GM21528 (cell line): ENCODE measurements at regions not wholly inside any gene's neighbourhood (a gene's known extent, or its start where the extent isn't known, plus 50 kb on each side); places are given as distances from the start of the nearest gene placed in this dataset.

Experiments used
- ATAC-seq: cut with Tn5 transposase; IDR thresholded peaks from one replicate; pipeline ENCODE4 v1.9.1; 2021; ENCODE audit warnings: mild to moderate bottlenecking, moderate library complexity; ENCODE audit not compliant: unreplicated experiment, low FRiP score

DNA sequence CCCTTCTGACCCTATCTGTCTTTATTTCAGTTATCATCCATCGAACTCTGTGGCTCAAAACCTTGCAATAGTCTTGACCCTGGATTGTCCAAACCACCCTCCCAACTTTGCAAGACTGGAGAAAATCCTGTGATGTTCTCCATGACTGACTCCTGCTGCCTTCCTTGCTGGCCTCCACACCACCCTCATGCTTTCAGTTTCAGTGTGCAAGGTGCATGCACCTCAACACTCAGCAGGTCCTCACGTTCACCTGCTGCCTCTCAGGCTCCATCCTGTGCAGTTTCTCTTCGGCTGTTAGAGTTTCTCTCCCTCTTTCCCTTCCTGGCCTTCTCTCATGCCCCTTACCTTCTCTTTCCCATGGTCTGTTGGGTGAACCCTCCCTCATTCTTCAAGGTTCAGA is 59.4 kb upstream of the ASIC2 start:
- no peak for ATAC-seq

DNA sequence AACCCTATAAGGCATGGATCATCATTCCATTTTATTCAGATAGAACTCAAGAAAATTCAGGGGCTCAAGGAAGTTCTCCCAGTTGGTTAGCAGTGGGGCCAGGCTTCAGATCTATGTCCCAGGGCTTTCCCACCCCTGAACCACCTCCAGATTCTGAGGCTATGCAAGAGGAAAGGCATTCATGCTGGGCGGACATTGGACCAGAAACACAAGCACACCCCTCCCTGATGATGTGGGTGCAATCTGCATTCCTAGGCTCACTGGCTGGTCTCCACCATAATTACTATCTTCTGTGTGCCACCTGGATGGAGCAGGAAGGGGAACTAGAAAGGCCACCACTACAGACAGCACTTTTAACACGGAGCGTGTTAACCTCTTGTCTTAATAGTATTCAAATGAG is 63.2 kb upstream of the ASIC2 start:
- ATAC-seq: no peak

- ATAC-seq: no peak
Observed at GRCh38 chr17:33363475-33363874, 70.4 kb upstream of the ASIC2 start.

DNA sequence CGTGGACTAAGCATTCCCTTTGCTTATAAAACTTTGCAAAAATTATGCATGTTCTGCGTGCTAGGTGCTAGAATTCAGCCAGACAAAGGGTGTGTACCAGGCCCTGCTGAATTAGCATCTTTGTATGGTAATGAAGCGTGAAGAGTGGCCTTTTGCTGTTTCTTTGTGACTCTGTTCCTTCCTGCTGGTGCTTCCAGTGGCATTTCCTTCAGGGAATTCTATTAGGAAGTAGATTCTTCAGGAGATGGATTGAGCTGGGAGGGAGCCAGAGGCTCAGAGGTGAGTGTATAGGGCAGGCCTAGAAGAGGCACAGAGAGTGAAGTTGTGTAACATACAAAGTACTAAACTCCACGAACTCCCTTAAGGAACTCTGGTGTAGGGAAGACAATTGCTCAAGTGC is 73.9 kb upstream of the ASIC2 start:
- no peak for ATAC-seq

- no peak for ATAC-seq
Observed at GRCh38 chr17:33369149-33369548, 76.1 kb upstream of the ASIC2 start.

GRCh38 chr17:33369876-33370275 is 76.8 kb upstream of the ASIC2 start:
- no peak for ATAC-seq

DNA sequence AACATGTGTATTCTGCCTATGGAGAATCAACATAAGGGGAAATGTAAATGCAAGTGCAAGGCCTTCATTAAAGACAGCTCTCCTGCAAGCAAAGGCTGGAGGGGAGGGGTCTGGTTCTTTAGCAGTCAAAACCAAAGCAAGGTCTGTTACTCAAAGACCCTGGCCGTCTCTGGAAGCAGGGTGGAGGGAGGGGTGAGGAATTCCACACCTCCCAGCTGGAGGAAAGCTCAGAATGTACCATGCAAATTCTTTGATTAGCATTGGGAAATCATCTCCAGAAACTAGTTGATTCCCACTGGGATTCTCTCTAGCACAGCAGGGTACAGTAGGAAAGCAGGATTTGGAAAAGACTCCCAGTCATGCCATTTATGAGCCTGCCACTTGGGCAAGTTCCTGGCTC is 77.3 kb upstream of the ASIC2 start:
- ATAC-seq: no peak

- no peak for ATAC-seq
Observed at GRCh38 chr17:33371377-33371776, 78.3 kb upstream of the ASIC2 start.

- no peak for ATAC-seq
Observed at GRCh38 chr17:33373273-33373672, 80.2 kb upstream of the ASIC2 start.

DNA sequence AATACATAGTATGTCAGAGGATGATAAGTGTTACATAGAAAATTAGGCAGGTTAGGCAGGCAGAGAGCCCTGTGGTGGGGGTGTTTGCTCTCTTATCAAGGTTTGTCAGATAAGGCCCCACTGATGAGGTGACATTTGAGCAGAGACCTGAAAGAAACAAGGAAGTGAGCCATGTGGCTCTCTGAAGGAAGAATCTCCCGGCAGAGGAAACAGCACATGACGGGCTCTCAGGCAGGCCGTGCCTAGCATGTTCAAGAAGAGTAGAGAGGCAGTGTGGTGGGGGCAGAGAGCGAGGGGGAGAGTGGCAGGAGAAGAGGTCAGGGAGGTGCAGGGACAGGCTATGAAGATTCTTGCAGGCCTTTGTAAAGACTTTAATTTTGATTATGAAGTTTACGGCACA is 82.0 kb upstream of the ASIC2 start:
- no peak for ATAC-seq

GRCh38 chr17:33375783-33376182 is 82.7 kb upstream of the ASIC2 start:
- no peak for ATAC-seq

DNA sequence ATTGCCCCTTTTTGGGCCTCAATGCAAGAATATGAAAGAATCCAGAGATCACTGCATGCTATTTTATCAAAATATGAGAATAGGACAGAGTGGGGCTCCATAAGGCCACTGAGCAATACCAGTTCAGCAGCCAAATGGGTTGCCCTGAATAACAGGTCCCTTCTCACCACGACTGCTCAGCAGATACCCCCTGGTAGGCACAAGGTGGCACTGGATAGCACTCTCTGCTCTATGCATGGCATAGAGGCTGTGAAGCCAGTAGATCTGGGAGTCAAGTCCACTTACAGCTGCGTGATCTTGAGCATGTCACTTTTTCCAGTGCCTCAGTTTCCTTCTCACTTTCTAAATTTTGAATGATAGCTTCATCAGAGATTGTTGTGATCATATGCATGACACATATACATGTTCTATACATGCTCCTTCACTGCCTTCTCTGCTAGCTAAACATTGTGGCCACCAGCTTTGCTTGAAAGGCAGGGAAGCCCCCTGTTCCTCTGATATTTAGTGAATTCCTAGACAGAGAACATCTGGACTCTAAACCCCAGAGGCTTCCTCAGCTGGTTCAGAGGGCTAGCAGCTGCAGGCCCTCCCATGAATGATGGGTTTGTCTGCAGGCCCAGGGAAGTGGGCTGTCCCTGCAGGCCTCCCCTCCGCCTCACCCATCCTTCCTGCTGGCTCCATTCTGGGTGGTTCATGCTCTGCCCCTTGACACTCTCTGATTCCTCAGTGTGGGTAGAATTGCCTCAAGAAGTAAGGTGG is 84.9 kb upstream of the ASIC2 start:
- no peak for ATAC-seq

DNA sequence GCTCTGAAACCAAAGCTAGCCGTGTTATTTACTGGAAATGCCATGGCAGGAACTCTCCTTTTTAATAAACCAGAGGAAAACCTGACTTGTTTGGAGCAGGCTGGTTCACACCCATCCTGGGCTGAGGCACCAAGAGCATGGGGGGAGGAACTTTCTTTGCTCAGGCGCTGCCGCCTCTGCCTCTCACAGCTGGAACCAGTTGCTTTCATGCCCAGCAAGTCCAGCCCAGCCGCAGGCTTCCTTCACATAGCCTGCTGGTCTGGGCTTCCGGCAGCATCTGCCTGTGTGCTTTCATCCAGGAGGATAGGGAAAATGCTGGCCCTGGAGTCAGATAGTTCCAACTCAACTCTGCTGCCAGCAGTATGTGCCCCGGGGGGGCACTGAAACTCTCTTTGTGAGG is 88.1 kb upstream of the ASIC2 start:
- ATAC-seq: no peak

- ATAC-seq: no peak
Observed at GRCh38 chr17:33383488-33384023, 90.5 kb upstream of the ASIC2 start.

- no peak for ATAC-seq
Observed at GRCh38 chr17:33385133-33385532, 92.0 kb upstream of the ASIC2 start.

DNA sequence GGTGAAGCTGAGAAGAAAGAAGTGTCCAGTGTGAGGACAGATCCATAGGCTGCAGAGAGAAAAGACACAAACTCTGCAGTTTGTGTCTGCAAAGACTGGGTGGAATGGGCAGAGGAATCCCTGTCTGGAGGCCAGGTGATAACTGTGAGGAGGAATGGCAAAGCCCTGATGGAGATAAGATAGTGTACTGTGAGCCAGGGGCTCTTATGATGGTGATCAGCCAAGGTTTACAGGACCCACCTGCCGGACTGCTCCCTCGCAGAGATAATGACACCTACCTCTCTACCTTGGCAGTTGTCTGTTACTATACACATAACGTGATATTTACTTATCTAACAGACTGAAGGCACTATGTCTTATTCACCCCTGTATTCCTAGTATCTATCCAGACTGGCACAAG is 92.6 kb upstream of the ASIC2 start:
- ATAC-seq: no peak

- no peak for ATAC-seq
Observed at GRCh38 chr17:33387406-33387805, 94.3 kb upstream of the ASIC2 start.

DNA sequence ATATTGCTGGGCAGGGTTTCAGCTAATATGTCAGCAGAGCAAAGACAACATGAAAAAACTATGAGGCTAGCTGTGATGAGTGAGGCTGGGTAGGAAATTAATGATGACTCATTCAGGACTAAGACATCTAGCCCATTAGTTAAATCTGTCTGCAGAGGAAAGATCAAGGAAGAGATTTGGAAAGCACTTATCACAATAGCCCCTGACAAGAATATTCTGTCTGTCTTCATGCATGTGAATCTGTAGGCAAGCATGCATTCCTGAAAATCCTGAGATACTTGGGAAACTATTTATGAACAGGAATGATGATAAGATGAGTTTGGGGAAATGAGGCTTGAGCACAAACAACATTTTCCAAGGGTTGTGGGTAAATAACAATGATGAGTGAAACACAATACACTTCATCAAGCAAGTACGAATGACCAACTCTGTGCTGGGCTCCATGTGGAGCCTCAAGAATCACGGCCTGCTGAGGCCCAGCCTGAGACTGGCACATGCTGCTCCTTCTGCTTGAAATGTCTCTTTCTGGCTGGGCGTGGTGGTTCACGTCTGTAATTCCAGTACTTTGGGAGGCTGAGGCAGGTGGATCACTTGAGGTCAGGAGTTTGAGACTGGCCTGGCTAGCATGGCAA is 96.5 kb upstream of the ASIC2 start:
- no peak for ATAC-seq

- ATAC-seq: no peak
Observed at GRCh38 chr17:33390479-33391176, 97.5 kb upstream of the ASIC2 start.

- ATAC-seq: no peak
Observed at GRCh38 chr17:33396818-33397217, 103.7 kb upstream of the ASIC2 start.

DNA sequence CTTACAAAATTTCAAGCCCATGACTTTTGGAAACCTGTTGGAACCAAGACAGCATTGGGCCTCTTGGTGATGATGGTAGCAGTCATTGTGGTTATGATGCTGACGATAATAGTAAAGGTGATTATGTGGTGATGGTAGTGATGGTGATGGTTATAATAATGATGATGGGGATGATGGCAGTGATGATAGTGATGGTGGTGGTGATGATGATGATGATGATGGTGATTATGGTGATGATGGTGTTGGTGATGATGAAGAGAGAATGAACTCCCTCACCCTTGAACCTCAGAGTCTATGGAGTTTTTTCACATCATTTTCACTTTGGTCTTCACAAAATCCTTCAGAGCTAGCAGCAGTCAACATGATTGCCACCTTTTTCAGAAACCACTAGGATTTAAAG is 105.3 kb upstream of the ASIC2 start:
- ATAC-seq: no peak

DNA sequence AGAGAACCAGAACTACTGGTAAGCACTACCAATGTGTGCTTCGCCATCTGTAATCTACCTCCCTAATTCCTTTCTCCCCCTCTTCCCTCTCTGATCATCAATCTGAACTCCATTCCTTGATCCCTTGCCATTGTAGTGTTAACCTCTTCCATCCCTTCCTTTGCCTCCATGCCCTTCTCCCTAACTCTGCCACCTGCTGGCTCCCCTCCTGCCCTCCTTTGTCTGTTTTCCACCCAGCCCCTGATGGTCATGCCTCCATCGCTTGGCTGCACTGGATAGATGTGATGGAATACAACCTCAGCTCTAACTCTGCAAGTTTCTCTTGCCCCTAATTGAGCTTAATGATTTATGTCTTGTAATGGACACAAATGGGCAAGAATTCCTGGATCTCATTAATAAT is 108.2 kb upstream of the ASIC2 start:
- no peak for ATAC-seq
